Tibial nerve (tissue), 4 donors: ENCODE measurements at regions not wholly inside any gene's neighbourhood (a gene's known extent, or its start where the extent isn't known, plus 50 kb on each side); places are given as distances from the start of the nearest gene placed in this dataset.

Experiments
- CTCF ChIP-seq, 5 experiments: fragments of 200-600 bp in 3 of 5; fragments of 450-650 bp in 2 of 5; sonication (generic) in 3 of 5; IDR thresholded peaks; one replicate each; pipeline ENCODE4 v1.5.1; 2016 to 2019; ENCODE audit warnings: antibody characterized with exemption in 5 of 5, mild to moderate bottlenecking in 3 of 5, moderate library complexity in 2 of 5
- EP300 ChIP-seq, 2 donors: sonication (generic); formaldehyde crosslinking; IDR thresholded peaks; one replicate each; pipeline ENCODE4 v1.6.1; 2017; ENCODE audit warnings: antibody characterized with exemption in 2 of 2, mild to moderate bottlenecking in 1 of 2
- POLR2A ChIP-seq, 2 donors: fragments of 450-650 bp; IDR thresholded peaks; one replicate each; pipeline ENCODE4 v1.6.1; 2017; ENCODE audit warnings: antibody characterized with exemption in 2 of 2, mild to moderate bottlenecking in 2 of 2, moderate library complexity in 2 of 2

GRCh38 chr7:36048902-36049240, 104.2 kb upstream of the EEPD1 start:
- TF ChIP-seq CTCF (IDR thresholded peaks at IDR 0.05): no peak
- TF ChIP-seq EP300 (IDR thresholded peaks at IDR 0.05): no peak
- no peak for TF ChIP-seq POLR2A (IDR thresholded peaks at IDR 0.05)
